ENCODE measurements at regions not wholly inside any gene's neighbourhood (a gene's known extent, or its start where the extent isn't known, plus 50 kb on each side); places are given as distances from the start of the nearest gene placed in this dataset.

DNA sequence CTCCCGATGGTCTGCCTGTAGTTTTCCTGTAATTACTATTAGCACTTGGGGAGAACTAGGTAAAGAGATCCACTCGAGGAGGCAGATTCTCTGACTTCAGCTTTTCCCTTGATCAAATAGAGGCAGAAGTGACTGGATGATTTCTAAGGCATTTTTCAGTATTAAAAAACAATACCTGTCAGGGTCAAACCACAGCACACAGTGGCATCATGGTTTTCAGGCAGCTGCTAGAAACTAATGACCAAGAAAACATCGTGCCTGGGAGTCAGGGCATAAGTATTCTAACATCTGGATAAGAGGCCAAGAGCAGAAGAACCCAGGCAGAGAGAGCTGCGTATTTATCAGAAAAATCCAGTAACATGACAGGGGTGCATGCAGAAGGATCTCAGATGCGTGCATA, 419.9 kb downstream of the TUSC7 start:
- Histone ChIP-seq H3K27ac (ENCODE audit: low read length) (no peak overlapping the region), H3K79me2 (ENCODE audit: low read length) (no peaks in the 10 kb centered on the region), H3K9me3 (ENCODE audit: low read length) (0 out of 2 replicates have a peak, but pooled peaks cover 9% of the 10 kb centered on the region), H4K20me1 (ENCODE audit: low read length) (no peaks in the 10 kb centered on the region), H3K4me2 (ENCODE audit: low read length) (no peak overlapping the region), H3K9ac (ENCODE audit: low read length) (no peak overlapping the region), H2AFZ (ENCODE audit: low read length) (no peak overlapping the region), H3F3A (ENCODE audit: low read length, unreplicated experiment) (no peaks in the 10 kb centered on the region), H3K9me2 (replicated peaks; ENCODE audit: low read length) (no peaks in the 10 kb centered on the region), H3K27me3 (ENCODE audit: low read length) (no peaks in the 10 kb centered on the region), H3K4me3 (ENCODE audit: low read length) (no peak overlapping the region), H3K36me3 (ENCODE audit: low read depth, low read length) (no peaks in the 10 kb centered on the region), H3K4me1 (ENCODE audit: insufficient read depth, low read length) (no peaks in the 10 kb centered on the region)
- BruUV-seq (replicated peaks), result no TSS peak
- DNase-seq (no peak), ATAC-seq (no peak)
- CTCF ChIA-PET, result no interaction called here
- no peak for TF ChIP-seq EZH2 (IDR thresholded peaks at IDR 0.05; ENCODE audit: low read length, unreplicated experiment)
- no peak for TF ChIP-seq EZH2phosphoT487 (IDR thresholded peaks at IDR 0.05; ENCODE audit: borderline replicate concordance, low read length)
- POLR2A ChIA-PET (ENCODE audit: unreplicated experiment), result no interaction called here
- intact Hi-C loops (cut with micrococcal nuclease), result no loop called here

DNA sequence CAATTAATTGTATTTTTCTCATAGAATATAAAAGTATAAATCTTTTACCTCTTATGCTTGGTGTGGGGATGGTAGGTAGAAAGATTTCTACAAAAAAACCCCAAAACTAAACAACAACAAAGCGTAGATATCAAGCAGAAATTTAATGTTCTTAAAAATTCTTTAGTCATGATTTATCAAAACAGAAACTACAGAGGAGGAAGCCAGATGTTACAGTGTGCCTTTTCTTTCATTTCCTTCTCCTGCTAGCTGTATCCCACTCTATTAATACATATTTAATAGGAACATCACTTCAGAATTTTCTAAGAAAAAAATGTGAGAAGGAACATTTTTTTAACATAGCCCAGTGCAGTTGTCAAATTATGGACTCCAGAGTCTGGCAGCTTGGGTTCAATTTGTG, 420.6 kb downstream of the TUSC7 start:
- Histone ChIP-seq H3K79me2 (ENCODE audit: low read length) (no peaks in the 10 kb centered on the region), H3K4me3 (ENCODE audit: low read length) (no peak overlapping the region), H3K36me3 (ENCODE audit: low read depth, low read length) (no peaks in the 10 kb centered on the region), H3K9me3 (ENCODE audit: low read length) (0 out of 2 replicates have a peak, but pooled peaks cover 9% of the 10 kb centered on the region), H4K20me1 (ENCODE audit: low read length) (no peaks in the 10 kb centered on the region), H3K4me2 (ENCODE audit: low read length) (no peak overlapping the region), H3K4me1 (ENCODE audit: insufficient read depth, low read length) (no peaks in the 10 kb centered on the region), H3K27me3 (ENCODE audit: low read length) (no peaks in the 10 kb centered on the region), H3F3A (ENCODE audit: low read length, unreplicated experiment) (no peaks in the 10 kb centered on the region), H3K27ac (ENCODE audit: low read length) (no peak overlapping the region), H3K9me2 (replicated peaks; ENCODE audit: low read length) (no peaks in the 10 kb centered on the region), H3K9ac (ENCODE audit: low read length) (no peak overlapping the region), H2AFZ (ENCODE audit: low read length) (no peak overlapping the region)
- CTCF ChIA-PET, result no interaction called here
- TF ChIP-seq EZH2 (IDR thresholded peaks at IDR 0.05; ENCODE audit: low read length, unreplicated experiment) (no peak), EZH2phosphoT487 (IDR thresholded peaks at IDR 0.05; ENCODE audit: borderline replicate concordance, low read length) (no peak)
- TF ChIP-seq, protein P1, sequence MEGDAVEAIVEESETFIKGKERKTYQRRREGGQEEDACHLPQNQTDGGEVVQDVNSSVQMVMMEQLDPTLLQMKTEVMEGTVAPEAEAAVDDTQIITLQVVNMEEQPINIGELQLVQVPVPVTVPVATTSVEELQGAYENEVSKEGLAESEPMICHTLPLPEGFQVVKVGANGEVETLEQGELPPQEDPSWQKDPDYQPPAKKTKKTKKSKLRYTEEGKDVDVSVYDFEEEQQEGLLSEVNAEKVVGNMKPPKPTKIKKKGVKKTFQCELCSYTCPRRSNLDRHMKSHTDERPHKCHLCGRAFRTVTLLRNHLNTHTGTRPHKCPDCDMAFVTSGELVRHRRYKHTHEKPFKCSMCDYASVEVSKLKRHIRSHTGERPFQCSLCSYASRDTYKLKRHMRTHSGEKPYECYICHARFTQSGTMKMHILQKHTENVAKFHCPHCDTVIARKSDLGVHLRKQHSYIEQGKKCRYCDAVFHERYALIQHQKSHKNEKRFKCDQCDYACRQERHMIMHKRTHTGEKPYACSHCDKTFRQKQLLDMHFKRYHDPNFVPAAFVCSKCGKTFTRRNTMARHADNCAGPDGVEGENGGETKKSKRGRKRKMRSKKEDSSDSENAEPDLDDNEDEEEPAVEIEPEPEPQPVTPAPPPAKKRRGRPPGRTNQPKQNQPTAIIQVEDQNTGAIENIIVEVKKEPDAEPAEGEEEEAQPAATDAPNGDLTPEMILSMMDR (conservative IDR thresholded peaks at IDR 0.05; ENCODE audit: low read depth, low read length), result no peak
- no peak for DNase-seq
- no TSS peak for BruUV-seq (replicated peaks)
- POLR2A ChIA-PET (ENCODE audit: unreplicated experiment), result no interaction called here
- ATAC-seq, result no peak
- intact Hi-C loops (cut with micrococcal nuclease), result no loop called here

DNA sequence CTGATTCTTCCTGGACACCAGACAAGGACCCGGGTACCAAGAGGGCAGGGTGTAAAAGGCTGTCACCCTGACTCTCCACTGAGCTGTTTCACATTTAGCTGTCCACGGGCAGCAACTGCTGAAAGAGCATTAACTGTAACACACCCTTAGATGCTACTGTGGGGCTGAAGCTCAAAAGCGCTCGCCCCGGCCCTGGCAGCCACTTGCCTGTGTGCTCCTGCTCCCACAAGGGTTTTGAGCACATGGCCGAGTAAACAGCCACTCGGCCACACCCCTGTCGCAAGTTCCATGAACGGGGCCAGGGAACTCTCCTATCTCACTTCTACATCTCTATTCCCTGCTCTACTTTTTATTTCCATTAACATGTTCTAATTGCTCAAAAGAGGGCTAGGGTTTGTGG, 421.7 kb downstream of the TUSC7 start:
- BruUV-seq (replicated peaks), result no TSS peak

More for the DNA sequence above, 421.7 kb downstream of the TUSC7 start:
- ChIA-PET CTCF (no interaction called here), POLR2A (ENCODE audit: unreplicated experiment) (no interaction called here)
- Histone ChIP-seq H2AFZ (ENCODE audit: low read length) (no peak overlapping the region), H3K9me2 (replicated peaks; ENCODE audit: low read length) (no peaks in the 10 kb centered on the region), H3K27ac (ENCODE audit: low read length) (no peak overlapping the region), H3K36me3 (ENCODE audit: low read depth, low read length) (no peaks in the 10 kb centered on the region), H3K9me3 (ENCODE audit: low read length) (peaks cover 4% of the 10 kb centered on the region; the same call in 1 of the 2 replicates), H3K4me1 (ENCODE audit: insufficient read depth, low read length) (no peaks in the 10 kb centered on the region), H3F3A (ENCODE audit: low read length, unreplicated experiment) (no peaks in the 10 kb centered on the region), H3K79me2 (ENCODE audit: low read length) (no peaks in the 10 kb centered on the region), H3K4me3 (ENCODE audit: low read length) (no peak overlapping the region), H3K9ac (ENCODE audit: low read length) (no peak overlapping the region), H4K20me1 (ENCODE audit: low read length) (no peaks in the 10 kb centered on the region), H3K27me3 (ENCODE audit: low read length) (no peaks in the 10 kb centered on the region), H3K4me2 (ENCODE audit: low read length) (no peak overlapping the region)
- DNase-seq (no peak), ATAC-seq (no peak)
- intact Hi-C loops (cut with micrococcal nuclease), result no loop called here
- TF ChIP-seq EZH2phosphoT487 (IDR thresholded peaks at IDR 0.05; ENCODE audit: borderline replicate concordance, low read length) (no peak), EZH2 (IDR thresholded peaks at IDR 0.05; ENCODE audit: low read length, unreplicated experiment) (no peak)
- TF ChIP-seq, protein P1 (conservative IDR thresholded peaks at IDR 0.05; ENCODE audit: low read depth, low read length), result no peak

Data from PC-3 (cell line).